ENCODE measurements at regions not wholly inside any gene's neighbourhood (a gene's known extent, or its start where the extent isn't known, plus 50 kb on each side); places are given as distances from the start of the nearest gene placed in this dataset.

DNA sequence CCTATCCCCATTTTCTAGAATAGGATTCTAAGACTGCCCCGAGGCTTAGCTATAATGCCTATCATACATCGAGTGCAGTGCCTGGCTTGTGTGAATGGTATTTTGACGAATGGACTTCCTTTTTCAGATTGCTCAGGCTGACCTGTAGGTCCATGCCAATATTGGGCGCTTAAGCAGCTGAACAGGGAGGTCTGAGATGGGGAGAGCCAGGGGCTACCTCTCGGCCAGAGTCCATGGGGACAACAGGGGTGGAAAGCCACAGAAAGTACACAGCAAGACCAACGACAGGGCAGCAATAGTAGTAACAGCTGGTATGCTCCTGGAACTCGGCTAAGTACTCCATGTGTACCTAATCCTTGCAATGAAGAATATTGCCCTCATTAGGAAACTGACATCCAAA lies 91.7 kb upstream of the WSCD1 start (continued):
- TF ChIP-seq, protein P1, sequence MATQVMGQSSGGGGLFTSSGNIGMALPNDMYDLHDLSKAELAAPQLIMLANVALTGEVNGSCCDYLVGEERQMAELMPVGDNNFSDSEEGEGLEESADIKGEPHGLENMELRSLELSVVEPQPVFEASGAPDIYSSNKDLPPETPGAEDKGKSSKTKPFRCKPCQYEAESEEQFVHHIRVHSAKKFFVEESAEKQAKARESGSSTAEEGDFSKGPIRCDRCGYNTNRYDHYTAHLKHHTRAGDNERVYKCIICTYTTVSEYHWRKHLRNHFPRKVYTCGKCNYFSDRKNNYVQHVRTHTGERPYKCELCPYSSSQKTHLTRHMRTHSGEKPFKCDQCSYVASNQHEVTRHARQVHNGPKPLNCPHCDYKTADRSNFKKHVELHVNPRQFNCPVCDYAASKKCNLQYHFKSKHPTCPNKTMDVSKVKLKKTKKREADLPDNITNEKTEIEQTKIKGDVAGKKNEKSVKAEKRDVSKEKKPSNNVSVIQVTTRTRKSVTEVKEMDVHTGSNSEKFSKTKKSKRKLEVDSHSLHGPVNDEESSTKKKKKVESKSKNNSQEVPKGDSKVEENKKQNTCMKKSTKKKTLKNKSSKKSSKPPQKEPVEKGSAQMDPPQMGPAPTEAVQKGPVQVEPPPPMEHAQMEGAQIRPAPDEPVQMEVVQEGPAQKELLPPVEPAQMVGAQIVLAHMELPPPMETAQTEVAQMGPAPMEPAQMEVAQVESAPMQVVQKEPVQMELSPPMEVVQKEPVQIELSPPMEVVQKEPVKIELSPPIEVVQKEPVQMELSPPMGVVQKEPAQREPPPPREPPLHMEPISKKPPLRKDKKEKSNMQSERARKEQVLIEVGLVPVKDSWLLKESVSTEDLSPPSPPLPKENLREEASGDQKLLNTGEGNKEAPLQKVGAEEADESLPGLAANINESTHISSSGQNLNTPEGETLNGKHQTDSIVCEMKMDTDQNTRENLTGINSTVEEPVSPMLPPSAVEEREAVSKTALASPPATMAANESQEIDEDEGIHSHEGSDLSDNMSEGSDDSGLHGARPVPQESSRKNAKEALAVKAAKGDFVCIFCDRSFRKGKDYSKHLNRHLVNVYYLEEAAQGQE (IDR thresholded peaks at IDR 0.05; ENCODE audit: unreplicated experiment), result no peak
- TF ChIP-seq EZH2phosphoT487 (IDR thresholded peaks at IDR 0.05; ENCODE audit: unreplicated experiment) (no peak), STAT1 (IDR thresholded peaks at IDR 0.05; ENCODE audit: unreplicated experiment) (no peak), JUNB (IDR thresholded peaks at IDR 0.05; ENCODE audit: unreplicated experiment) (no peak), ZNF114 (CRISPR knock-in tag; IDR thresholded peaks at IDR 0.05) (no peak)

DNA sequence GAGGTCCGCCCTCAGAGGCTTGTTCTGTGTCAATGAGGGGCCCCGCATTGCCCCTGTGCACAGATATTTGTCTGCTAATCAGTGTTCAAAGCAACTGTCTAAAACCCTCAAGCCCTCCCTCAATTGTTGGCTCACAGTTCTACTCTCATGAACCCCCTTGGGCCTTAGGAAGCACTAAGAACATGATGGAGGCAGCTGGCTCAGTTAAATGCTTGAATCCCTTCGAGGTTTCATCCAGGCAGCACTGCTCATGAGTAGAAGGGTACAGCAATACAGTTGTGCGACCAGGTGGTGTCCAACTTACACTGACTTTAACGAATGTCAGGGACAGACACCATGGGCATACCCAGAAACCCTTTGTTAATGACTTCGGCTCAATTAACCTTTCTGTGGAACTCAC lies 89.2 kb upstream of the WSCD1 start:
- Histone ChIP-seq H3K4me3 (no peak overlapping the region), H3K27ac (ENCODE audit: low read depth) (no peak overlapping the region), H3F3A (replicated peaks; ENCODE audit: low read depth) (no peaks in the 10 kb centered on the region), H3K79me2 (replicated peaks; ENCODE audit: insufficient read depth) (no peaks in the 10 kb centered on the region), H2AFZ (no peak overlapping the region), H4K20me1 (replicated peaks; ENCODE audit: insufficient read depth) (no peaks in the 10 kb centered on the region), H3K9me2 (ENCODE audit: insufficient read depth) (peaks cover 6% of the 10 kb centered on the region; the same call in 1 of the 2 replicates), H3K36me3 (ENCODE audit: insufficient read depth) (no peaks in the 10 kb centered on the region), H3K27me3 (ENCODE audit: insufficient read depth) (no peaks in the 10 kb centered on the region), H3K4me2 (no peak overlapping the region), H3K4me1 (ENCODE audit: insufficient read depth) (no peaks in the 10 kb centered on the region)
- DNase-seq (ENCODE audit: low spot score) (no peak), ATAC-seq (no peak)
- no peak overlapping the region for H3K27ac Mint-ChIP-seq
- H3K27me3 Mint-ChIP-seq (ENCODE audit: insufficient read depth, low read depth, poor library complexity), result no peaks in the 10 kb centered on the region
- H3K4me1 Mint-ChIP-seq, result no peaks in the 10 kb centered on the region
- no peaks in the 10 kb centered on the region for H3K36me3 Mint-ChIP-seq (ENCODE audit: low read depth)
- no peak overlapping the region for H3K4me3 Mint-ChIP-seq
- H3K9me3 Mint-ChIP-seq, result no peaks in the 10 kb centered on the region
- TF ChIP-seq, protein P2, sequence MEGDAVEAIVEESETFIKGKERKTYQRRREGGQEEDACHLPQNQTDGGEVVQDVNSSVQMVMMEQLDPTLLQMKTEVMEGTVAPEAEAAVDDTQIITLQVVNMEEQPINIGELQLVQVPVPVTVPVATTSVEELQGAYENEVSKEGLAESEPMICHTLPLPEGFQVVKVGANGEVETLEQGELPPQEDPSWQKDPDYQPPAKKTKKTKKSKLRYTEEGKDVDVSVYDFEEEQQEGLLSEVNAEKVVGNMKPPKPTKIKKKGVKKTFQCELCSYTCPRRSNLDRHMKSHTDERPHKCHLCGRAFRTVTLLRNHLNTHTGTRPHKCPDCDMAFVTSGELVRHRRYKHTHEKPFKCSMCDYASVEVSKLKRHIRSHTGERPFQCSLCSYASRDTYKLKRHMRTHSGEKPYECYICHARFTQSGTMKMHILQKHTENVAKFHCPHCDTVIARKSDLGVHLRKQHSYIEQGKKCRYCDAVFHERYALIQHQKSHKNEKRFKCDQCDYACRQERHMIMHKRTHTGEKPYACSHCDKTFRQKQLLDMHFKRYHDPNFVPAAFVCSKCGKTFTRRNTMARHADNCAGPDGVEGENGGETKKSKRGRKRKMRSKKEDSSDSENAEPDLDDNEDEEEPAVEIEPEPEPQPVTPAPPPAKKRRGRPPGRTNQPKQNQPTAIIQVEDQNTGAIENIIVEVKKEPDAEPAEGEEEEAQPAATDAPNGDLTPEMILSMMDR (conservative IDR thresholded peaks at IDR 0.05; ENCODE audit: low read depth in 2 of 2), result no peak
- no peak for TF ChIP-seq NANOG (IDR thresholded peaks at IDR 0.05; ENCODE audit: borderline replicate concordance)
- TF ChIP-seq, protein P1 (IDR thresholded peaks at IDR 0.05; ENCODE audit: unreplicated experiment), result no peak
- TF ChIP-seq EZH2 (IDR thresholded peaks at IDR 0.05; ENCODE audit: low read depth, unreplicated experiment), result no peak
- no peak for TF ChIP-seq EZH2phosphoT487 (IDR thresholded peaks at IDR 0.05; ENCODE audit: unreplicated experiment)
- TF ChIP-seq ZNF331 (CRISPR knock-in tag; IDR thresholded peaks at IDR 0.05; ENCODE audit: low read depth), result no peak
- no peak for TF ChIP-seq ZNF114 (CRISPR knock-in tag; IDR thresholded peaks at IDR 0.05)
- TF ChIP-seq JUNB (IDR thresholded peaks at IDR 0.05; ENCODE audit: unreplicated experiment), result no peak
- TF ChIP-seq, protein P3, sequence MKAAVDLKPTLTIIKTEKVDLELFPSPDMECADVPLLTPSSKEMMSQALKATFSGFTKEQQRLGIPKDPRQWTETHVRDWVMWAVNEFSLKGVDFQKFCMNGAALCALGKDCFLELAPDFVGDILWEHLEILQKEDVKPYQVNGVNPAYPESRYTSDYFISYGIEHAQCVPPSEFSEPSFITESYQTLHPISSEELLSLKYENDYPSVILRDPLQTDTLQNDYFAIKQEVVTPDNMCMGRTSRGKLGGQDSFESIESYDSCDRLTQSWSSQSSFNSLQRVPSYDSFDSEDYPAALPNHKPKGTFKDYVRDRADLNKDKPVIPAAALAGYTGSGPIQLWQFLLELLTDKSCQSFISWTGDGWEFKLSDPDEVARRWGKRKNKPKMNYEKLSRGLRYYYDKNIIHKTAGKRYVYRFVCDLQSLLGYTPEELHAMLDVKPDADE (IDR thresholded peaks at IDR 0.05), result no peak
